ENCODE measurements at regions not wholly inside any gene's neighbourhood (a gene's known extent, or its start where the extent isn't known, plus 50 kb on each side); places are given as distances from the start of the nearest gene placed in this dataset.

DNA sequence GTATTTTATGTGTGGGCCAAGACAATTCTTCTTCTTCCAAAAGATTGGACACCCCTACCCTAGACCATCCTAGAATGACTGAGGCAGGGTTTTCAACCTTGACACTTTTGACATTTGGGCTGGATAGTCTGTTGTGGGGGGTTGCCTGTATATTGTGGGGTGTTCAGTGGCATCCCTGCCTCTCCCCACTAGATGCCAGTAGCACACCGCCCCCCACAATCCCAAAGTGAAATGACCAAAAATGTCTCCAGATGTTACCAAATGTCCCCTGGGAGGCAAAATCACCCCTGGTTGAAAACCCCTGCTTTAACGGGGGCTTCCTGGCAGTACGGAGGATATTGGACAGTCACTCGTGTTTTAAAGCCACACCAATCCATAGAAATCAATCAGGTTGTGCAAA is 219.6 kb downstream of the PHETA1 start (continued):
- TF ChIP-seq GLI4 (tag by site-specific recombination; IDR thresholded peaks at IDR 0.05) (no peak), MZF1 (tag by site-specific recombination; IDR thresholded peaks at IDR 0.05; ENCODE audit: borderline replicate concordance) (no peak), GLI2 (tag by site-specific recombination; IDR thresholded peaks at IDR 0.05; ENCODE audit: borderline replicate concordance, low read depth) (no peak)

DNA sequence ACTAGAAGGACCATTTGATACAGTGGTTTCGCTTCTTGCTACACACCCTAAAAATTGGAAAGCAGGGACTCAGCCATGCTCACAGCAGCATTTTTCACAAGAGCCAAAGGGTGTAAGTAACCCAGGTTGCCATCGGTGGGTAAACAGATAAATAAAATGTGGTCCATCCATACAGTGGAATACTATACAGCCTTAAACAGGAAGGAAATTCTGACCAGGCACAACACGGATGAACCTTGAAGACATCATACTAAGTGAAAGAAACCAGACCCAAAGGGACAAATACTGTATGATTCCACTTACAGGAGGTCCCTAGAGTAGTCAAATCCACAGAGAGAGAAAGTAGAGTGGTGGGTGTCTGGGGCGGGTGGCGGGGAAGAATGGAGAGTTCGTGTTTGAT is 220.9 kb downstream of the PHETA1 start:
- Histone ChIP-seq H3K4me1 (ENCODE audit: control insufficient read depth, insufficient read depth, low read length) (peaks cover 9% of the 10 kb centered on the region), H3K4me3 (ENCODE audit: low read depth, low read length) (no peak overlapping the region), H3K27ac (ENCODE audit: extremely low read depth, low read depth, low read length) (no peak overlapping the region), H3K9me3 (ENCODE audit: control insufficient read depth, insufficient read depth, low read depth, low read length) (no peaks in the 10 kb centered on the region), H3K36me3 (ENCODE audit: control insufficient read depth in 2 of 2, insufficient read depth in 1 of 2, low read length in 2 of 2) (no peaks in the 10 kb centered on the region)
- ChIA-PET CTCF (interaction anchor here (0.6 kb wide), 1 partner anchor 351 kb away, joined by 3 read pairs; no protein-coding TSS in a partner anchor), POLR2A (no interaction called here)
- TF ChIP-seq, protein P1, sequence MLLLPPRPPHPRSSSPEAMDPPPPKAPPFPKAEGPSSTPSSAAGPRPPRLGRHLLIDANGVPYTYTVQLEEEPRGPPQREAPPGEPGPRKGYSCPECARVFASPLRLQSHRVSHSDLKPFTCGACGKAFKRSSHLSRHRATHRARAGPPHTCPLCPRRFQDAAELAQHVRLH (tag by site-specific recombination; IDR thresholded peaks at IDR 0.05), result peak; percentile 74
- TF ChIP-seq ZBTB7A (tag by site-specific recombination; IDR thresholded peaks at IDR 0.05; ENCODE audit: low read depth) (no peak), ZNF146 (tag by site-specific recombination; IDR thresholded peaks at IDR 0.05) (peak; percentile 98)

DNA sequence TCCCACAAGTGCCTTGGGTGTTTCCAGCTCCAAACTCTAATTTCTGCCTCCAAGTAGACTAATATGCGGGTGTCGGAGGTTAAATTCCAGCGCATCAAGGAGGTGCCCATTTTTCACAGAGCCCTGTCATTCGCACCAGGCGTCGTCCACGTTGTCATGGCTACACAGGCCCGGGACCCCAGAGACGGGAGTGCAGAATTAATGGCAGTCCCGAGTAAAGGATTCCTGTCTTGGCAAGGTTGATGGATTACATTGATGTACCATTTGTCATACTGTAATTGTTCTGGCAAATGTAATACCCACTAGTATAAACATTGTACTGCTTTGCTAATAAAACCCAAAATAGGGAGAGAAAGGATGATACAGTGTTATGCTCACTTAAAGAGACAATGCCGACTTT is 222.9 kb upstream of the MYL2 start:
- H3K4me1 ChIP-seq (ENCODE audit: control insufficient read depth, insufficient read depth, low read length), result peaks cover 3% of the 10 kb centered on the region; the same call in 1 of the 2 replicates
- no peaks in the 10 kb centered on the region for H3K9me3 ChIP-seq (ENCODE audit: control insufficient read depth, insufficient read depth, low read depth, low read length)
- ChIA-PET CTCF (no interaction called here), POLR2A (no interaction called here)
- no peak overlapping the region for H3K4me3 ChIP-seq (ENCODE audit: low read depth, low read length)
- H3K36me3 ChIP-seq (ENCODE audit: control insufficient read depth in 2 of 2, insufficient read depth in 1 of 2, low read length in 2 of 2), result no peaks in the 10 kb centered on the region
- no peak overlapping the region for H3K27ac ChIP-seq (ENCODE audit: extremely low read depth, low read depth, low read length)
- TF ChIP-seq ZNF510 (tag by site-specific recombination; IDR thresholded peaks at IDR 0.05; ENCODE audit: insufficient replicate concordance), result no peak

DNA sequence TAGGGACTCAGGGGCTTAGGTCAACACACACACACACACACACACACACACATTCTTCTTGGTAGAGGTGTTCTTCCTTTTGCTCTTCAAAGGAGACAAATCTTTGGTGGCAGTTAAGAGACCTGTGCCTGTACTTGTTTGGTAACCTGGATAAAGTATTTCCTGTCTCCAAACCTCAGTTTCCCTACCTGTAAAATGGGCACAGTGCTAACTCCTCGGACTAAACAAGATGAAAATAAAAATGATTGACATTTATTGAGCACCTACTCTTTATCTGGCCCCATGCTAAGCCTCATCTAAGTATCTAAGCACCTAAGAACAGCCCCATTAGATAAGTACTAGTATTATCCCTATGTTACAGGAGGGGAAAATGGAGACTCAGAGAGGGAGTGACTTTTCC is 220.8 kb upstream of the MYL2 start:
- TF ChIP-seq, protein P2, sequence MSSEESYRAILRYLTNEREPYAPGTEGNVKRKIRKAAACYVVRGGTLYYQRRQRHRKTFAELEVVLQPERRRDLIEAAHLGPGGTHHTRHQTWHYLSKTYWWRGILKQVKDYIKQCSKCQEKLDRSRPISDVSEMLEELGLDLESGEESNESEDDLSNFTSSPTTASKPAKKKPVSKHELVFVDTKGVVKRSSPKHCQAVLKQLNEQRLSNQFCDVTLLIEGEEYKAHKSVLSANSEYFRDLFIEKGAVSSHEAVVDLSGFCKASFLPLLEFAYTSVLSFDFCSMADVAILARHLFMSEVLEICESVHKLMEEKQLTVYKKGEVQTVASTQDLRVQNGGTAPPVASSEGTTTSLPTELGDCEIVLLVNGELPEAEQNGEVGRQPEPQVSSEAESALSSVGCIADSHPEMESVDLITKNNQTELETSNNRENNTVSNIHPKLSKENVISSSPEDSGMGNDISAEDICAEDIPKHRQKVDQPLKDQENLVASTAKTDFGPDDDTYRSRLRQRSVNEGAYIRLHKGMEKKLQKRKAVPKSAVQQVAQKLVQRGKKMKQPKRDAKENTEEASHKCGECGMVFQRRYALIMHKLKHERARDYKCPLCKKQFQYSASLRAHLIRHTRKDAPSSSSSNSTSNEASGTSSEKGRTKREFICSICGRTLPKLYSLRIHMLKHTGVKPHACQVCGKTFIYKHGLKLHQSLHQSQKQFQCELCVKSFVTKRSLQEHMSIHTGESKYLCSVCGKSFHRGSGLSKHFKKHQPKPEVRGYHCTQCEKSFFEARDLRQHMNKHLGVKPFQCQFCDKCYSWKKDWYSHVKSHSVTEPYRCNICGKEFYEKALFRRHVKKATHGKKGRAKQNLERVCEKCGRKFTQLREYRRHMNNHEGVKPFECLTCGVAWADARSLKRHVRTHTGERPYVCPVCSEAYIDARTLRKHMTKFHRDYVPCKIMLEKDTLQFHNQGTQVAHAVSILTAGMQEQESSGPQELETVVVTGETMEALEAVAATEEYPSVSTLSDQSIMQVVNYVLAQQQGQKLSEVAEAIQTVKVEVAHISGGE (tag by site-specific recombination; conservative IDR thresholded peaks at IDR 0.05; ENCODE audit: low read depth), result no peak
- TF ChIP-seq ZNF768 (tag by site-specific recombination; IDR thresholded peaks at IDR 0.05), result peak; percentile 56; the same call in 1 of the 2 replicates
- no peak for TF ChIP-seq MYNN (tag by site-specific recombination; IDR thresholded peaks at IDR 0.05; ENCODE audit: borderline replicate concordance)
- 0 out of 2 replicates have a peak, but pooled peaks have one; percentile 29 for TF ChIP-seq ZNF664 (tag by site-specific recombination; IDR thresholded peaks at IDR 0.05)
- Histone ChIP-seq H3K27ac (ENCODE audit: extremely low read depth, low read depth, low read length) (no peak overlapping the region), H3K4me3 (ENCODE audit: low read depth, low read length) (no peak overlapping the region), H3K4me1 (ENCODE audit: control insufficient read depth, insufficient read depth, low read length) (no peaks in the 10 kb centered on the region), H3K9me3 (ENCODE audit: control insufficient read depth, insufficient read depth, low read depth, low read length) (no peaks in the 10 kb centered on the region), H3K36me3 (ENCODE audit: control insufficient read depth in 2 of 2, insufficient read depth in 1 of 2, low read length in 2 of 2) (no peaks in the 10 kb centered on the region)
- ChIA-PET POLR2A (no interaction called here), CTCF (interaction anchor here (0.7 kb wide), 1 partner anchor 164 kb away, joined by 3 read pairs; no protein-coding TSS in a partner anchor)

DNA sequence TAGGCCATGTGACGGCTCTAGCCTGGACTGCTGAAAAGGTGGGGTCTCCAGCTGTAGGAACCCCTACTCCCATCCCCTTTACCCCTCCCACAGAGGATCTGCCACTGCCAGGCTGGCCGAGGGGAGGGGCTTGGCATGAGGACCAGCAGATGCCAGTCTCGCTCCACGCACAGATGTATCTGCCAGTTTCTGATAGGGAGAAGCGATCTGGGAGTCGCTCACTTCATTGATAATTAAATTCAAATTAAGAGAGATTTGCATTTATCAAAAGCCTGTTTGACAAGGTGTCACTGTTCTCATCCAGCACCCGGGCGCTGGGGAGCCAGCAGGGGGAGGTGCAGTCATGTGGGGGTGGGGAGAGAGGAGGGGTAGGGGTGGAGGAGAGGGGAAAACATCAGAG is 217.6 kb upstream of the MYL2 start:
- H3K4me3 ChIP-seq (ENCODE audit: low read depth, low read length), result no peak overlapping the region
- H3K36me3 ChIP-seq (ENCODE audit: control insufficient read depth in 2 of 2, insufficient read depth in 1 of 2, low read length in 2 of 2), result no peaks in the 10 kb centered on the region
- CTCF ChIA-PET, result no interaction called here
- no peaks in the 10 kb centered on the region for H3K9me3 ChIP-seq (ENCODE audit: control insufficient read depth, insufficient read depth, low read depth, low read length)
- POLR2A ChIA-PET, result no interaction called here
- H3K4me1 ChIP-seq (ENCODE audit: control insufficient read depth, insufficient read depth, low read length), result no peaks in the 10 kb centered on the region
- no peak overlapping the region for H3K27ac ChIP-seq (ENCODE audit: extremely low read depth, low read depth, low read length)
- TF ChIP-seq ZNF426 (tag by site-specific recombination; IDR thresholded peaks at IDR 0.05), result no peak
- no peak for TF ChIP-seq ZNF664 (tag by site-specific recombination; IDR thresholded peaks at IDR 0.05)
- TF ChIP-seq, protein P3, sequence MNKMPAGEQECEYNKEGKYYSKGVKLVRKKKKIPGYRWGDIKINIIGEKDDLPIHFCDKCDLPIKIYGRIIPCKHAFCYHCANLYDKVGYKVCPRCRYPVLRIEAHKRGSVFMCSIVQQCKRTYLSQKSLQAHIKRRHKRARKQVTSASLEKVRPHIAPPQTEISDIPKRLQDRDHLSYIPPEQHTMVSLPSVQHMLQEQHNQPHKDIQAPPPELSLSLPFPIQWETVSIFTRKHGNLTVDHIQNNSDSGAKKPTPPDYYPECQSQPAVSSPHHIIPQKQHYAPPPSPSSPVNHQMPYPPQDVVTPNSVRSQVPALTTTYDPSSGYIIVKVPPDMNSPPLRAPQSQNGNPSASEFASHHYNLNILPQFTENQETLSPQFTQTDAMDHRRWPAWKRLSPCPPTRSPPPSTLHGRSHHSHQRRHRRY (tag by site-specific recombination; IDR thresholded peaks at IDR 0.05), result no peak
- no peak for TF ChIP-seq ZNF335 (tag by site-specific recombination; conservative IDR thresholded peaks at IDR 0.05)
- TF ChIP-seq ZNF223 (tag by site-specific recombination; IDR thresholded peaks at IDR 0.05), result no peak
- TF ChIP-seq ZFP37 (tag by site-specific recombination; IDR thresholded peaks at IDR 0.05), result no peak
- TF ChIP-seq, protein P4, sequence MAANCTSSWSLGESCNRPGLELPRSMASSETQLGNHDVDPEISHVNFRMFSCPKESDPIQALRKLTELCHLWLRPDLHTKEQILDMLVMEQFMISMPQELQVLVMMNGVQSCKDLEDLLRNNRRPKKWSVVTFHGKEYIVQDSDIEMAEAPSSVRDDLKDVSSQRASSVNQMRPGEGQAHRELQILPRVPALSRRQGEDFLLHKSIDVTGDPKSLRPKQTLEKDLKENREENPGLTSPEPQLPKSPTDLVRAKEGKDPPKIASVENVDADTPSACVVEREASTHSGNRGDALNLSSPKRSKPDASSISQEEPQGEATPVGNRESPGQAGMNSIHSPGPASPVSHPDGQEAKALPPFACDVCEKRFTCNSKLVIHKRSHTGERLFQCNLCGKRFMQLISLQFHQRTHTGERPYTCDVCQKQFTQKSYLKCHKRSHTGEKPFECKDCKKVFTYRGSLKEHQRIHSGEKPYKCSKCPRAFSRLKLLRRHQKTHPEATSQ (tag by site-specific recombination; IDR thresholded peaks at IDR 0.05), result no peak
- TF ChIP-seq ZFP69B (tag by site-specific recombination; IDR thresholded peaks at IDR 0.05), result no peak
- TF ChIP-seq MYNN (tag by site-specific recombination; IDR thresholded peaks at IDR 0.05; ENCODE audit: borderline replicate concordance), result no peak
- no peak for TF ChIP-seq ZNF544 (tag by site-specific recombination; IDR thresholded peaks at IDR 0.05)

Data from HEK293 (cell line).